ENCODE measurements at regions not wholly inside any gene's neighbourhood (a gene's known extent, or its start where the extent isn't known, plus 50 kb on each side); places are given as distances from the start of the nearest gene placed in this dataset.

DNA sequence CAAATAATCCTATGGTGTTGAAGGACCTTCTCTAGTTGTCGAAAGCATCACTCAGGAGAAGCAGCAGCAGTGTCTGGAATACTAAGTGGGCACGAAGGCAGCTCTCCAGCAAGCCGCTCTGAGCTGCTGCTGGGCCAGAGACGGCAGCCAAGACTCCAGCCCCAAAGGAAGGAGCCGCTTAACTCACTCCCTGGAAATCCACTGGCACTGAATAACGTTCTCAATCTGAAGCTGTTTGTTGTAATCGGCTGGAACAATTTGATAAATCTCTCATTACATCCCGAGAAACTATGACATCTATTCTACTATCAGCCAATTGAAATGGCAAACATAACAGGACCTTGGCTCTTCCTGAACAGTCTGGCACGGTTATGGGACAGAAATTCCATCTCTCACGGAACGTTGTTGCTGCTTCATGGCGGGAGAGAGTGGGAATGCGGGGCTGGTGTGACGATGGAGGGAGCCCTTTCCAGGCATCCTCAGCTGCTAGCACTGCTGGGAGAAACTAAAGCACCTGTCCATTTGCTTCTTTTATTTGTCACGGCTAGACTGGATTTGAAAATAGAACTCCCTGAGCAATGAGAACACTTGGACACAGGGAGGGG, 331.5 kb upstream of the RNF32 start:
- no peak for DNase-seq (ENCODE audit: low read depth in 2 of 2)

DNA sequence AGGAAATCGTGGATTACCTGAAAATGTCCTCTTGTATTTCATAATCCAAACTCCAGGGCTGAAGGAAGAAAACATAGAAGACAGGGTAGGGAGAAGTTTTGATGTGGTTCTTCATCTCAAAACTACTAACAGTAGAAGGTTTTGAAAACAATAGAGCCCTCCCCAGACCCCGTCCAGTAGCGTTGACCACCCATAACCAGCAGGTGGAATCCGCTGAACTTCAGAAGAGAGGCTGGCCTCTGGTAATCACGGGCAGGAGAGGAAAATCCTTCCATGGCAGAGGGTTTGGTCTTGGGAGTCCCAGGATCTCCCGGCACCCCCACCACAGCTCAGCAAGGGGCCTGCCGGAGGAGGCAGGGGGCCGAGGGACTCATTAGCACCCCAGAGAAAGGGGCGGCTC, 333.4 kb upstream of the RNF32 start:
- no peak for DNase-seq (ENCODE audit: low read depth in 2 of 2)

DNA sequence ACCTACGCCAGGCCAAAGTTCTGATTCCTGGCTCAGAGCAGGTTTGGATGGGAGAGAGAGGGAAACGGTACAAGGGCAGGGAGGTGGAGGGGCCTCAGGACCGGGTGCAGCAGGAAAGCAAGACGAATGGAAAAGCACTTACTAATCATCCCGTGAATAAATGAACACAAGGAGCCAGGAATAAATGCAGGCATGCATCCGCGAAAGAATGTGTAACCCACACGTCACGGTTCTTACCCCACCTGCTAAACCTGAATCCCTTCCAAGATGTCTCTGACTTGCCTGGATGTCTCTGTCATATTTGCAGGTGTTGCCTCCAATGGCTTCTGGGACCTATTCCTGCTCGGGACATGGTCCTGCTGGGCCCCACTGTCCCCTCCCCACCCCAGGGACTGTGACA, 335.2 kb upstream of the RNF32 start:
- DNase-seq (ENCODE audit: low read depth in 2 of 2) = no peak

DNA sequence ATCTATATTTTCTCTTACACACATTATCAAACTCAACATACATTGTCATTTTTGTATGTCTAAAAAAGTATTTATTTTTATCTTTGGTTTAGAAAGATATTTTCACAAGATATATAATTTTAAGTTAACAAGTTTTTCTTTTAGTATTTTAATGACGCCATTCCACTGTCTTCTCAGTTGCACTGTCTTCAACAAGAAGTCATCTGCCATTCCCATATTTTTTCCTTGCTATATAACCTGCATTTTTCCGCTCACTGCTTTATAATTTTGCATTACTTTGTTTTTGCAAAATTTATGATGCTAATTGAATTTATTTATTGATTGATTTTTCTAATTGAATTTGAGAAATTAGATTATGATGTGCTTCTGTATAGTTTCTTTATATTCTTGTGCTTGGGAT, 357.8 kb upstream of the RNF32 start:
- no peak for DNase-seq (ENCODE audit: low read depth in 2 of 2)

DNA sequence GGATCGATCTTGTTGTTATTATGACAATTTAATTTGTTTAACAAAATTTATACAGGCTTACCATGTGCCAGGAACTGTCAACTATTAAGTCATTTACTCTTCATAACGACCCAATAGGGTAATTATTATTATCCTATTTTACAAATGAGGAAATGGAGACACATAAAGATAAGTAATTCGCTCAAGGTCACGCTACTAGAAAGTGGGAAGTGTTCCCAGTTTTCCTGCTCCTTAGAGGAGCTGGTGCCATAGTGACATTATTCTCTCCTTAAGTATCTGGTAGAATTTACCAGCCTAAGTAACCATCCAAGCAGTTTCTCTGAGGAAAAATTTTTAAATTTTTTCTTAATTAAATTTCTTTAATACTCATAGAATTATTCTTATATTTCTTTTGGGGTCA, 360.9 kb upstream of the RNF32 start:
- no peak for DNase-seq (ENCODE audit: low read depth in 2 of 2)

DNA sequence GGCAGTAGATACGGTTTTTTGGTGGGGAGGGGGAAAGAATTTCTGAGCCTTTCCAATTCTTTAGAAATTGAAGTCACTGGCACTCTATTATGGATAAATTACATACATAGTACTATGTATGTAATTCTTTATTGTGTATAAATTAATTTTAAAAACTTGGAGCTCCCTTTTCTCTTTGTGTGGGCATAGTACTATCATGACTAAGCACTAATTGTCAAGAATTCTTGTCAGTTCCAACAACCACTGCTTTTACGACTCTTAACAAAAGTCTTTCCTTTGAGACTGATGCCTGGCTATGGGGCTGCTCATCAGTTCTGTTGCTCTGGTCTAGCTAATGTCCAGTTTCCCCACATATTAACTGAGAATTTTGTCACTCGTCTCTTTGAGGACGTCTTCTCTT, 365.3 kb upstream of the RNF32 start:
- DNase-seq (ENCODE audit: low read depth in 2 of 2) = no peak

DNA sequence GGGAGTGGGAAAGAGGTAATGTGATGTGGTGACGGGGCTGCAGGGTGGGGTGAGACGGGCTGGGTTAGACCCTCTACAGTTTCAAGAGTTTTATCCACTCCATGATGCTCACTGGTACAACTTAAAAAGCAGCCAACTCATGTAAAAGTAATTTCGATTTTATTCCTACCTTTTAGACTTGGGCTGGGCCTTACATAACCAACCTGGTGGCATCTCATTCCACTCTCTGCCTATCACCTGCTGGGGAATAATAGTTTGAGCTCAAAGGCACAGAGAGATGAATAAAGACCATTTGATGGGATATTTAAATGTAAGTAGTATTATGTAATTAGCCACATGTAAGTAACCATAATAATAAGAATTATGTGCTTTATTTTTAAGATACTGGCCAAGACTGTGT, 366.0 kb upstream of the RNF32 start:
- no peak for DNase-seq (ENCODE audit: low read depth in 2 of 2)

DNA sequence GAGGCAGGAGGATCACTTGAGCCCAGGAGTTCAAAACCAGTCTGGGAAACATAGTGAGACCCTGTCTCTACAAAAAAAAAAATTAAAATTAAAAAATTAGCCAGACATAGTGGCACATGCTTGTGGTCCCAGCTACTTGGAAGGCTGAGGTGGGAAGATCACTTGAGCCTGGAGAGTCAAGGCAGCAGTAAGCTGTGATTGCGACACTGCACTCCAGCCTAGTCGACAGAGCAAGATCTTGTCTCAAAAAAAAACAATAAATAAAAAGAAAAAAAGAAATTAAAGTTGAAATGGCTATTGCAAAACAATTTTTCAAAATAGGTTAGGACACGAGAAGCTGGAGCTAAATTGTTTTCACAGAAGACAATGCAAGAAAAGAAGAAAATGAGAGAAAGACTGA, 379.0 kb upstream of the RNF32 start:
- DNase-seq (ENCODE audit: low read depth in 2 of 2) = no peak

DNA sequence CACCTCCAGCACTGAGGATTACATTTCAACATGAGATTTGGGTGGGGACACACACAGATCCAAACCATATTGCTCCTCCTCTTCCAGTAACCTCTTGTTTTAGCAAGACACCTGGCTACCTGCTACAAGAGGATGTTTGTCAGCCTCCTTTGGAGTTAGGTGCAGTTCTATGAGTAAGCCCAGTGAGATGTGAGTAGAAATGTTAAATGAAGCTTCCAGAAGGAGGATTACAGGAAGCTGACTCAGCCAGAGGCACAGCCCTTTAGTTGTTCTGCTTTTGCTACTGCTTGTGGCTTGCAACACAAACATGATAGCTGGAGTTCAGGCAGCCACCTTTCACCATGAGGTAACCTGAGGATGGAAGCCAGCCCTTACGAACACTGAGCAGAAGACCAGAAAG, 382.7 kb upstream of the RNF32 start:
- no peak for DNase-seq (ENCODE audit: low read depth in 2 of 2)

DNA sequence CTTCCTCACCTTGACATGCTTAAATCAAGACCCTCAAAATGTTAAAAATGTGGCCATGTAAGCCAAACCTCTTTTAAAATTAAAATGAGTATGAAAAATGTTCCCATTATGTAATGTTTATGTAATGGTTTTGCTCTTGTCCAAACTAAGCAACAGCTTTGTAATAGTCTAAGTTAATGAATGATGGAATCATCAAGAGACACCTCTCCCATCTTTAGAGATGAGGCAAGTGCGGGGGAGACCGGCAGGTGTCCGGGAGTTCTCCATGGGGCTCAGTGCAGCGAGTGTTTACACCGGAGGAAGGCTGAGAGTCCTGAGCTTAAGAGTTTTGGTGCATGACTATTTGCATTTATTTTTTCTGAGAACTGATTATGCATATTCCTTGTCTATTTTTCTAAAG, 384.9 kb upstream of the RNF32 start:
- DNase-seq (ENCODE audit: low read depth in 2 of 2) = no peak

DNA sequence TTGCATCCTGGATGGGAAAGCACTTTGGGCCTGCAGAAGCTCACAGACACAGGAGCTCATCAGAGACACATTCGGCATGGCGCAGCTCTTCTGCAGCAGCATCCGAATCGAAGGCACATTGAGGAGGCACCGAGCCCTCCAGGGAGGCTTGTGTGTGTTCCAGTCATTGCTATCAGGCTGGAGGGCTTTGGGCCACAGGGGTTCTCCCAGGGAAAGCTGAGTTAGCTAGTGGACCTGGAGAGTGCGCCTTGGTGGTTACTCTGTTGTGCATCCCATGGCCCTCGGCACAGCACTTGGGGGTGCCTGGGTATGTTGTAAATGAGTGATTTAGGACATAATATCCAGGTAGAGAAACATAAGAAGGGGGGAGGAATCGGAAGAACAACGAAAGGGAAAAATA, 388.7 kb upstream of the RNF32 start:
- DNase-seq (ENCODE audit: low read depth in 2 of 2) = no peak

DNA sequence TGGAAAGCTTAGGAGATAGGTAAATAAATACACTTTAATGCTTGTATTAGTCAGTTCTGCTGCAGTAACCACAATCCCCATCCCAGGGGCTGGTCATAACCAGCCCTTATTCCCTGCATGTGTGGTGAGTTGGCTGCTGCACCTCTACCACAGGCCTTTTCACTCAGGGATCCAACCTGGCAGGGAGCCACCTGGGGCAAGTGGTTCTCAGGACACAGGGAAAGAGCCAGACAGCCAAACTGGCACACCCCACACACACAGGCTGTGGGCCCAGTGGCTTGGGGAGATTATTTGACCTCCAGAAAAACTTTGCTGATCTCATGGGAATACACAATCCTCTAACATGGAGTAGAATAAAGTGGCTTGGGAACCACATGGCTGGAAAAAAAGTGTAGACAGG, 400.0 kb upstream of the RNF32 start:
- DNase-seq (ENCODE audit: low read depth in 2 of 2) = no peak

DNA sequence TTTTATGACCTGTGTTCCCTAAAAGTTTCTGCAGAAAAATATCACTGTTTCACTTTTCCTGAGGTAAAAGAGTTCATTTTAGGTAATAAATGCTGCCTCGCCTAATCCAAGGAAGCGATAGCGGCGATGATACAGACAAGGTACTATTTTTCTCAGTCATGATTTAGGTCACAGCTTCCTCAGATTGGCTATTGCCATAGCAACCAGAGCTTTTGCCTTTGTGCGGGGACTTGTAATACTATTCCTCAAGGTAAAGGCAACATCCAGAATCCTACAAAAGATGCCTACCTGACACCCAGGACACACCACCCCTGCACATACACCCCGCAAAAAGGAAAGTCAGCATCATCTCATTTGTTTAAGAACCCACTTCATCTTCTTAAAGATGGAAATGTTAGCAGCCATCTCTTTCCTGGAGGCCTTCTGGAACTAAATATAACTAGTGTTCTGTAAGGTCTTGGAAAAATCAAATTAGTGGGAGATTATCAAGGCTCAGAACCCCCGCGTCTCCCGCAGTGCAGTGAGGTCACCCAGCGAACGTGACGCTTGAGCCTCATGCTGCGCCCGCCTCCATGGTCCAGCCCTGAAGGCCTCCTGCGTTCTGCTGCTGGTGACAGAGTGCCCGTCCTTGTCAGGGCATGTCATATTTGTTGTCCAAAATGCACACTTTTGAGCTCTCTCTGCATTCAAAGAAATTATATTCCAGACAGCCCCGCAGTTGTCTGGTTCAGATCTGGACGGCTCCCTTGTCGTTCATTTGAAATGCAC, 402.0 kb upstream of the RNF32 start:
- DNase-seq (ENCODE audit: low read depth in 2 of 2) = no peak

DNA sequence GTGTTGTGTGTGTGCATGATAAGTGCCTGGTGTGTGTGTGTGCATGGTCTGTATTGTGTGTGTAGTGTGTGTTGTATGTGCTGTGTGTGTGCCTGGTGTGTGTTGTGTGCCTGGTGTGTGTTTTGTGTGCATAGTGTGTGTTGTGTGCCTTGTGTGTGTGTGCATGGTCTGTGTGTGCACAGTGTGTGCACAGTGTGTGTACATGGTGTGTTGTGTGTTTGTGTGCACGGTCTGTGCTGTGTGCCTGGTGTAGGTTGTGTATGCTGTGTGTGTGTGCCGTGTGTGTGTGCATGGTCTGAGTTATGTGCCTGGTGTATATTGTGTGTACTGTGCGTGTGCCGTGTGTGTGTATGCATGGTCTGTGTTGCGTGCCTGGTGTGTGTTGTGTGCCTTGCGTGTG, 403.0 kb upstream of the RNF32 start:
- no peak for DNase-seq (ENCODE audit: low read depth in 2 of 2)

DNA sequence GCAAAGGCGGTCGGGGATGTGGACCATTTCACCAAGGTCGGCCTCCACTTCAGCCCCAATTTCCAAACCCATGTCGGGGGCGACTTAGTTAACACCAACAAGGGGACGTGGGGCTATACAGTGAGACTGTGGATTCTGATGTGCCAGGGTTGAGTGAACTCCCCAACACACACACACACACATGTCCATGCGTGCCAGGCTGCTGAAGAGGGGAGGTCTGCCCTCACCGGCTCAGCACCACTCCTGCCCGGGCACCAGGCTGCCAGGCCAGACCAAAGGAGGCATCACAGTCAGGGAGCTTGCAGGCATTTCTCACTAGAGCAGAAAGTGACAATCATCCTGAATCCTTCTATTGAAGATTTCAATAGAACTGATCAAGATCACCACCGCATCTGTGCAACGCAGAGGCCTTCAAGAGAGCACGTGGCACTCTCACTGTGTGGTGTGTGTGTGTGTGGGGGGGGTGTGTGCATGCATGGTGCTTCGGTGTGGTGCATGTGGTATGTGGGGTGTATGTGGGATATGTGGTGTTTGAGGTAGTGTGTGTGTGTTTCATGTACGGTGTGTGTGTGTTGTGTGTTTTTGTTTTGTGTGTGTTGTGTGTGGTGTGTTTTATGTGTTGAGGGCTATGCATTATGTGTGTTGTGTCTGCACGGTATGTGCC, 403.5 kb upstream of the RNF32 start:
- DNase-seq (ENCODE audit: low read depth in 2 of 2) = no peak

DNA sequence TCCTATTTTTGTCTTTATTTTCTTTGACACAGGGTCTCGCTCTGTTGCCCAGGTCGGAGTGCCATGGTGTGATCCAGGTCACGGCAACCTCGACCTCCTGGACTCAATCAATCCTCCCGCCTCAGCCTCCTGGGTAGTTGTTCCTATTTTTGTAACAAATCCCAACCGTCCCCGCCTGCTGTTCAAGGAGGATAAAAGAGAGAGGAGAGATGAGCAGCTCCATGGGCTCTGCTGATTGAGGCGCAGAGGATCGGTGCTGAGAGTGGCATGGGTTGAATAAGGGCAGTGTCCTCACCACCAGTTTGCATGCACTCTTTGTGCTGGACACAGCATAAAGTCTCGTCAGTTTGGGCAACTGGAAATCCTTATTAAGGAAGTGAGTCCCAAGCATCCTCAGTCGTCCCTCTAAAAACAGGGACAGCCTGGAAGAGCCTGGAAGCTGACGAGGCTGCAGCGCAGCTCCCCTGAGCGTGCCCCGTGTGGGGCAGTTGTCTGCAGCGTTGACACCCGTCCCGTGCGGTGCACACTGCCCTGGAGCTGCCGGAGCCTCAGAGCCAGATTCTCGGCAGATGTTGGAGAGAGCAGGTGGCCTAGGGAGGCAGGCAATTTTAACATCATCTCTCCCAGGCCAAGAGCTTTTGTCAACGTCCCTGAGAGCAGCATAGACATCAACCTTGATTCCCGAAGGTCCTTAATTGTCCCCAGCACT, 404.2 kb upstream of the RNF32 start:
- no peak for DNase-seq (ENCODE audit: low read depth in 2 of 2)

DNA sequence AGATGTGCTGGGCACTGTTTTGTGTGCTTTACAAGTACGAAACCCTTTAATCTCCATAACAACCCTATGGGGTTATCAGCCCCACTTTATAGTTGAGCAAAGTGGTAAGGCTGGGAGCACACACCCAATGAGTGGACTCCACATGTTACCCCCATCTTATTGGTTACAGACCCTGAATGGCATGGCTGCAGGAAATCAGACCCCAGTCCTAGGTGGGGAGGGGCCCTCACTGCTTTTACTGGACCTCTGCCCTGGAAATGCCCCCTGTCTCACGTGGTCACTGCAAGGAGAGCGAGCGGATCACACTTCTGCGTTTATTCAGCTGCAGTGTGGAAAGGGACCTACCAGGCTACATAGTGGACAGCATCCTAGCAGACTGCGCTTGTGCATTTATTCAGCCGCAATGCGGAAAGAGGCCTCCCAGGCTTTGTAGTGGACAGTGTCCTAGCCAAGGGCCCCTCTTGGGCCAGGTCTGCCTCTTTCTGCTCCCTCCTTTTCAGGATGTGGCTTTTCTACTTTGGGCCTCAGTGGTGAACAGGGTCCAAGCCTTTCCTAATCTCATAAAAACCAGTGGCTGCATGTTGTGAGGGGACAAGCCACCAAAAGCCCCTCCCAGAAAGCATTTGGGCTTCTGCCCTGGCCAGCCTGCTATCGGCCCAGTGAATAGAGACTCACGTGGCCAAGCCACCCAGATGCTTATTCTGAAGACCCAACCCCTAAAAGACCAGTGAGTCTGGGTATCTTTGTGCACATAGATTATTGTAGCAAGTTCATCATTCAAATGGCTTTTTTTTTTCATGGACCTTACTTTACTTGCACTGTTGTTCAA, 405.7 kb upstream of the RNF32 start:
- no peak for DNase-seq (ENCODE audit: low read depth in 2 of 2)

DNA sequence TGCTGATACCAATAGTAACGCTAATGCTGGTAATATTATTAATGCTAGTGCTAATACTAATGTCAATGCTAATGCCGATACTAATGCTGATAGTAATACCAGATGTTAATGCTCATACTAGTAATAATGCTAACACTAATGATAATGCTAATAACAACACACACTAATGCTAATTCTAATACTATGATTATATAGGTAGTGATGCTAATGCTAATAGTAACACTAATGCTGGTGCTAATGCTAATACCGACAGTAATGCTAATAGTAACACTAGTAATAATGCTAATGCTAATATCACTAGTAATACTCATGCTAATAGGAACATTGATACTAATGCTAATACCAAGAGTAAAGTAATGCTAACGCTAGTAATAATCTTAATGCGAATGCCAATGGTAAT, 406.4 kb upstream of the RNF32 start:
- no peak for DNase-seq (ENCODE audit: low read depth in 2 of 2)

DNA sequence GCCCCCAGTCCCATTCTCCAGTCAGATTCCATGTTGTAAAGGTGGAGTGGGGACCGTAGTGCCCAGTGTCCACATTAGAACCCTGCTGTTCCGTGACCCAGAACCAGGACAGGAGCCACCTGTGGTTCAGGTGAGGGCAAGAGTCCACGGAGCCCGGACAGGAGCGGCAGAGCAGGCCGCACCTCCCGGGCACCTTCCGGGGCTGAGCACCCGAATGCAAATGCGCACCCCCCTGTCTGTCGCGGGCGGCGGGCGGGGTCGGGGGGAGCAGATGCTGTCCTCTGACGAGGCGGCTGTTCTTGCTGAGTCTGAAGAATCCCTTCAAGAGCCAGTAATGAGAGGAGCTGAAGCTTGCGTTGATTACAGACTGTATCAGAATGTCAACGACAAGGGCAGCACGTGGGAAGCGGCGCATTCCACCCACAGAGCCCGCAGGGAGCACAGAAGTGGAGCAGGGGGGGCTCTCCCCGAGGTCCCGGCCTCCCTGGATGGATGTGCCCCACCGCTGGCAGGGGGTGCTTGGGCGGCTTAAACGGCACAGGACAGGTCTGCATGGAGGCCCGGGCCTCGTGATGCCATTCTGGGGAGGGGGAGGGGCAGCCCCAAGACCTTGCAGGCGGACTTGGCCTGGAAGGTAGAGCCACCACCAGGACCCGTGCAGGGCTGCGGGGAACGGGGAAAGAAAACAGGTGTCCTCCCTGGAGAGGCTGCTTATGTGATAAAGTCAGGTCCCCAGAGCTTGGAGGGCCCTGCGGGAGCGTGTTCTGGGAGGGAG, 407.5 kb upstream of the RNF32 start:
- no peak for DNase-seq (ENCODE audit: low read depth in 2 of 2)

DNA sequence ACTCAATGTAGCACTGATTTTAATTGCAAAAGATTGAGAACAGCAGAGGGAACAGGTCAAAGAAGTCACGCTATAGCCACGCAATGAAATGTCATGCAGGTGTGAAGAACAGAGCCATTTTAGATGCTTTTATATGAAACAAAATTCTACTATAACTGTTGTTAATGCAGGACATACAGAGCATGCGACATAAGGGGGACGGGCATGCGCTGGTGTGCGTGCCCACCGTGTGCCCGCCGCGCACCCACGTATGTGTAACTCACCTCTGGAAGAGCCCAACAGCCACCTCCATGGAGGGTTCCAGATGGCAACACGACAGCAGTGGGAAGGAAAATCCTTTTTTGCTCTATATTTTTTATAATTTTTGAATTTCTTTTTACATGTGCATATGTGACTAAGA, 410.0 kb upstream of the RNF32 start:
- no peak for DNase-seq (ENCODE audit: low read depth in 2 of 2)

DNA sequence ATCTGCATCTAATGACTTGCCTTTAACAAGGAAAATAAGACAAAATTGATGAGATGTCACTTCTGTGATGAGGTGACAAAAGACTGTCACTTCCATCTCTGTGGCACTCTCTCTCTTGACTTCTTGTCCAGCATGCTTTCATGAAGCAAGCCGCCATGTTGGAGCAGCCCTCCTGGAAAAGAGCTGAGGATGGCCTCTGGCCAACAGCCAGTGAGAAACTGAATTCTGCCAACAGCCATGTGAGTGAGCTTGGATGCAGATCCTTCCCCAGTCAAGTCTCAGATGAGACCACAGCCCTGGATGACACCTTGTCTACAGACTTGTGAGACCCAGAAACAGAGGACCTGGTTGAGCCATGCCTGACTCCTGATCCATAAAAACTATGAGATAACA, 412.6 kb upstream of the SHH start:
- no peak for DNase-seq (ENCODE audit: low read depth in 2 of 2)

Measured in stimulated activated CD4-positive, alpha-beta T cell treated with anti-CD3 and anti-CD28 coated beads, Interleukin-4, amount 100 ng/mL, for 48 hours (primary cell).